Stimulated activated CD8-positive, alpha-beta memory T cell treated with anti-CD3 and anti-CD28 coated beads, Interleukin-12 subunit alpha, Interleukin-12 subunit beta, amount 100 ng/mL, for 24 hours (primary cell): ENCODE measurements at regions not wholly inside any gene's neighbourhood (a gene's known extent, or its start where the extent isn't known, plus 50 kb on each side); places are given as distances from the start of the nearest gene placed in this dataset.
"Not testable (repeated sequence)": the region's sequence is repeated elsewhere in the genome, so short reads cannot be mapped to it uniquely, and the experiment has no call there.

ENCODE experiments used
- DNase-seq: peaks from one replicate; pipeline ENCODE4 v3.0.0-alpha.2; 2020; ENCODE audit errors: extremely low read depth

GRCh38 chr1:146326863-146327262 is 98.0 kb upstream of the NOTCH2NLA start:
- not testable (repeated sequence) for DNase-seq

- not testable (repeated sequence) for DNase-seq
These were observed 95.6 kb upstream of the NOTCH2NLA start for GRCh38 chr1:146324463-146324862.

- DNase-seq: not testable (repeated sequence)
These were observed 94.5 kb upstream of the NOTCH2NLA start for GRCh38 chr1:146323302-146323701.

GRCh38 chr1:146322893-146323292 is 94.1 kb upstream of the NOTCH2NLA start:
- not testable (repeated sequence) for DNase-seq

- not testable (repeated sequence) for DNase-seq
These were observed 89.9 kb upstream of the NOTCH2NLA start for GRCh38 chr1:146318715-146319114.

GRCh38 chr1:146317785-146318184 is 89.0 kb upstream of the NOTCH2NLA start:
- DNase-seq: not testable (repeated sequence)

GRCh38 chr1:146314449-146315246 is 85.8 kb upstream of the NOTCH2NLA start:
- not testable (repeated sequence) for DNase-seq

GRCh38 chr1:146310579-146310978 is 81.8 kb upstream of the NOTCH2NLA start:
- DNase-seq: not testable (repeated sequence)

GRCh38 chr1:146309427-146309826 is 80.6 kb upstream of the NOTCH2NLA start:
- DNase-seq: not testable (repeated sequence)

- DNase-seq: not testable (repeated sequence)
These were observed 80.1 kb upstream of the NOTCH2NLA start for GRCh38 chr1:146308892-146309291.

- not testable (repeated sequence) for DNase-seq
These were observed 79.3 kb upstream of the NOTCH2NLA start for GRCh38 chr1:146308152-146308551.

- DNase-seq: not testable (repeated sequence)
These were observed 78.8 kb upstream of the NOTCH2NLA start for GRCh38 chr1:146307632-146308031.

- not testable (repeated sequence) for DNase-seq
These were observed 77.8 kb upstream of the NOTCH2NLA start for GRCh38 chr1:146306651-146307050.

- not testable (repeated sequence) for DNase-seq
These were observed 76.6 kb upstream of the NOTCH2NLA start for GRCh38 chr1:146305442-146305841.

- not testable (repeated sequence) for DNase-seq
These were observed 69.7 kb upstream of the NOTCH2NLA start for GRCh38 chr1:146298575-146298897.

GRCh38 chr1:146297781-146298574 is 69.2 kb upstream of the NOTCH2NLA start:
- not testable (repeated sequence) for DNase-seq

GRCh38 chr1:146292940-146293936 is 64.4 kb upstream of the NOTCH2NLA start:
- not testable (repeated sequence) for DNase-seq

- not testable (repeated sequence) for DNase-seq
These were observed 63.6 kb upstream of the NOTCH2NLA start for GRCh38 chr1:146292424-146292823.

- not testable (repeated sequence) for DNase-seq
These were observed 59.1 kb upstream of the NOTCH2NLA start for GRCh38 chr1:146287881-146288280.

- DNase-seq: not testable (repeated sequence)
These were observed 55.9 kb upstream of the NOTCH2NLA start for GRCh38 chr1:146284760-146285159.

- not testable (repeated sequence) for DNase-seq
These were observed 54.7 kb upstream of the NOTCH2NLA start for GRCh38 chr1:146283527-146283880.
